Left renal cortex interstitium (tissue), 4 donors: ENCODE measurements at regions not wholly inside any gene's neighbourhood (a gene's known extent, or its start where the extent isn't known, plus 50 kb on each side); places are given as distances from the start of the nearest gene placed in this dataset.
A peak's percentile ranks its signal among the peaks of the same experiment; 100 is the strongest.

Source experiments
- DNase-seq, 4 donors: peaks; one replicate each; pipeline ENCODE4 v3.0.0-alpha.2; 2013; ENCODE audit warnings: low read depth in 4 of 4, low spot score in 2 of 4, missing footprints in 1 of 4

- DNase-seq, result no peak
Measured at GRCh38 chr11:92808022-92808421, 161.4 kb upstream of the MTNR1B start.

DNA sequence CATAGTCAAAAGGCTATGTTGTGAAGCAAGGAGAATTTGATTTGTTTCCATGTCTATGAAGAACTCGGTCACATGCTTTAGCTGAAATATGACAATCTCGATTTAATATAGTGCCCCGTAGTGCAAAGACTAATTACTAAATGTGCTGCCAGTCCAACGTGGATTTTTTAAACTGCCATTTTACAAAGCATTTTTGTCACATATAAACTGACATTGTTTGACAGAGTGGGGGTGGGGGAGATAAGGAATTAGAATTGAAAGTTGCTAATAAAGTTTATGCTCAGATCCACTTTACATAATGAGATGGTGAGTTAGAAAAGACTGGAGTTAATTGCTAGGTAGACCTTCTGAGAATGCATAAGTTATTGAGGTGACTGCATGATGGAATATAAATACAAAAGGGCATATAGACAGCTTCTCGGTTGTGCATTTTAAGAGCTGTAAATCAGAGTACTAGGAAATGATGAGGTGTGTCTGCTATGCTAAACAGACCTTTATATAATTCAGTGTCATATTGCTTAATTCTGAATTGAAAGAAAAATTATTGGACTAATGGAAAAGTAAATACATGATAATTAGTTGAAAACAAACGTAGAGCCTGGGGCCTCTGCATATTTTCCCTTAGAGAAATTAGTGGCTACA is 158.9 kb upstream of the MTNR1B start:
- no peak for DNase-seq

DNA sequence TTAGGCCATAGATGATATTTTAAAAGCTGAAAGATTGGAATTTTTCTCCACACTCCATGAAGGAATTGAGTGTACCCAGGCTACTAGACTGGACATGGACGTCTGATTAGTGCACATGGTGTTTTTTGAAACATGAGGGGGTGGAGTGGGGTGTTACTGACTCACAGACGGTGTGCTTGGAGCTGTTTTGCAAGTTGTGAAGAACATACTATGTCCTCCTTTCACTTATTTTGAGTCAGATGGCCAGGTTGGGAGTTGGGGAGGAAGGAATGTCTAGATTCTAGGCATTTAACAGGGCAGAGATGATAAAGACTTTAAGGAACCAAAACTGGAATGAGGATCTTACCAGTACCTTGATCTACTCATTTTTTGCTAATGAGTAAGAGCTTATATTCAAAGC is 158.1 kb upstream of the MTNR1B start:
- no peak for DNase-seq

GRCh38 chr11:92812841-92813240 is 156.6 kb upstream of the MTNR1B start:
- DNase-seq, result no peak

GRCh38 chr11:92819830-92820229 is 149.6 kb upstream of the MTNR1B start:
- no peak for DNase-seq

DNA sequence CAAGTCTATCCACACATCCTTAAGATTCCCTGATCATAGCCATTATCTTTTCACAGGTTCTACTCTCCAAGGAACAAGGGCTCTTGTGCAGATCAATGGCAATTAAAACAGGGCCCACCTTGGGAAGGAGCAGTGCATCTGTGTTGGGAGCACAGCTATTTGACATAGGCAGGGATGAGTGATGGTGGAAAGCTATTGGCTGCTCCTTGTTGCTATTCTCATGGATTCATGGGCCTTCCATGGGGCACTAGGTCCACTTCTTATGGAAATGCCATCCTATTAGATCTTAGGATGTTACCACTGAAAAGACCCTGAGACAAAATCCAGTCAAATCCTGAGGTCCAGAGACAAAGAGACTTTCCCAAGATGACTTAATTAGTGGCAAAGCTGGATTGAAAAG is 148.6 kb upstream of the MTNR1B start:
- DNase-seq, result no peak

DNA sequence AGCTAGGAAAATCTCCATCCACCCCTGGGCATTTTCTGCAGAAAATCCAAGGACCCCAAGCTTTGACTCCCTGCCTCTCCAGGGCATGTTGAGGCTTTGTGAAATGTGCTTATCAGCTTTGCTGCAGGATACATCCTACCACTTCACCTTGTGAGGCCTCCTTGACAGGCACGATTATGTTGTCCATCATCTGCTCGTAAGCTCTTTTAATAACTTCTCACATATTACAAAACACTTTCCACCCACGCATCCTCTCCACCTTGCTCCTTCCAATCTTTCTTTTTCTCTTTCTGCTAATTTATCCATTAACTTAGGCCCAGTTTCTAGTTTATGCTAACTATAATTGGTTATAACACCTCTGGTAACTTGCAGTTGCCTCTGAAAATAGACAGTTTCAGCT is 147.0 kb upstream of the MTNR1B start:
- no peak for DNase-seq

GRCh38 chr11:92826136-92826535 is 143.3 kb upstream of the MTNR1B start:
- no peak for DNase-seq

DNA sequence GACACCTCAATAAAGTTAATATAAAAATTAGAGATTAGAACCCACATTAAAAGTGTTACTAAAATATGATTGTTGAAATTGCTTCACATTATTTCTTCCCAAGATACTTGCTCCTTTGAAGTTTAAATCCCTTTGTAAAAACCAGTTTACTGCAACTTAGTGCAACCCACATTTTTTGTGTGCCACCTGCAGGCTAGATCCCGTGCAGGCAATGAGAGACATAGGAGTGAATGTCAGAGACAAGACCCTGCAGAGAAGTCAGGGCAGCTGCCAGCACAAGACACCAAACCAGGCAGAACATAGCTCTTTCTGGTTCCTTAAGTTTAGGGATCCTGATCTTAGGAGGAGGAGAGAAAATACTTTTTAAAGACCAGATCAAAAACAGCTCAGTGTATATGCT is 142.8 kb upstream of the MTNR1B start:
- no peak for DNase-seq

DNA sequence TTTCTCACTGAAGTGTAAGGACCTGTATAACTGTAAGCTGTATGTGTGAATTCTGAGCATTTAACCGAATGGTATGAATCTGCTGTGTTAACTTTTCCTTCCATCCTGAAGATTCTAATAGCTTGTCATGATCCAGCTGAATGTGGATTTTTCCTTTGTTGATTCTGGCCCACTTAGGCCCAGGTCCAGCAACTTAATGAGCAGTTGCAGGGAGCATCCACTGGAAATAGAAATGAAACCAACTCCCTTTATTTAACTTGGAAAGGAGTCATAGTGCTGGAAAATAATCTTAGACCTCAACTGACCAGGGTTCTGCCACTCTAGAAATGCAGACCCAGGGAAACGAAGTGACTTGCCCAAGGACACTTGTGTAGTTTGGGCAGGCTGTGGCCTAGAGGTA is 142.3 kb upstream of the MTNR1B start:
- no peak for DNase-seq

DNA sequence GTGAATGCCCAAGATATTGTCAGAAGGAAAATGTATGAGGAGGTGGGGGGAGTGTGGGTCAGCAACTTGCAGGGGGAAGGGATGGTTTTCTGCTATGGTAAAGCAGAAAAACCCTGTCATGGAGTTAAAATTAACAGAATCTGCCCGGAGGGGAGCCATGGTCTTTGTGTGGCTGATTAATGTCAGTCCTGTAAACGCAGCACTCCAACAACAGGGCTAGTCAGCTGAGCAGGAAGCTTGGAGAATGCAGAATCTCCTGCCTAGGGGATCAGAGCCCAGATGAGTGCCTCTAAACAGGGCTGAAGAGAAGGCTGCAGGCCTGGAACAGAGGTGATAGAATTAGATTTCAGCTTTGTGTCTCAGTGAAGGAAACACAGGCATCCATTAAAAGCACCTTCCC is 140.9 kb upstream of the MTNR1B start:
- DNase-seq, result no peak

DNA sequence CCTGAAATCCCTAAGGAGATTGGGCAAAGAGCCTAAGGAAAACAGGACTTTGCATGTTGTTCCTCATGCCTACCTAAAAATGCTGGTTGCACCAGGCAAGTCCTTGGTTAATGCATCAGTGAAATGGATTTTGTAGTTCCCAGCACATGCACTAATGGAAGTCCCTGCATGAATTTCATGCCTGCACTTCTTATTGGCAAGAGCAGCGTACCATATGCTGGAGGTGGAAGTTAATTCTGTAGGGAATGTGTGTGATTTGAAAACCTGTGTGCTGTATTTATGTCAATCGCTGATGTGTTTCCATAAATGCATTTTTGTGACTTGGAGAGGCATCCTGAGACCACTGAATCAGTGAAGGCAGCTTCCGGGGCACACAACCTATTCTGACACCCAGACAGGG is 140.3 kb upstream of the MTNR1B start:
- no peak for DNase-seq

DNA sequence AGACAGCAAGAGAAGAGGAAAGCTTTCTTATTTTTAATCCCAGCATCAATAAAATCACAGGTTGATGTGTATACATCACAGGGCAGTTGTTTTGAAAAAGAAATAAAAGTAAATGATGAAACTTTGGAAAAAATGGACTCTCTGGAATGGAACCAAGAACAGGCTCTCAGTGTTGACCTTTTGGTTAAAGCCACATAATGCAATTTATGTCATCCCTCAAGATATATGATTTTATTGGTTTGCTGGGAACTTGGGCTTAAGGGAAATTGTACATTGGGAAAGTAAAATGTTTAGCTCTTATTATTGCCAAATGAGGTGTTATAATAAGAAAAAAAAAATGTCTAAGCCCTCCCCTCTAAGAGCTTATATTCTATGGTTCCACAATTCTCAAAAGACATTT is 139.8 kb upstream of the MTNR1B start:
- no peak for DNase-seq

DNA sequence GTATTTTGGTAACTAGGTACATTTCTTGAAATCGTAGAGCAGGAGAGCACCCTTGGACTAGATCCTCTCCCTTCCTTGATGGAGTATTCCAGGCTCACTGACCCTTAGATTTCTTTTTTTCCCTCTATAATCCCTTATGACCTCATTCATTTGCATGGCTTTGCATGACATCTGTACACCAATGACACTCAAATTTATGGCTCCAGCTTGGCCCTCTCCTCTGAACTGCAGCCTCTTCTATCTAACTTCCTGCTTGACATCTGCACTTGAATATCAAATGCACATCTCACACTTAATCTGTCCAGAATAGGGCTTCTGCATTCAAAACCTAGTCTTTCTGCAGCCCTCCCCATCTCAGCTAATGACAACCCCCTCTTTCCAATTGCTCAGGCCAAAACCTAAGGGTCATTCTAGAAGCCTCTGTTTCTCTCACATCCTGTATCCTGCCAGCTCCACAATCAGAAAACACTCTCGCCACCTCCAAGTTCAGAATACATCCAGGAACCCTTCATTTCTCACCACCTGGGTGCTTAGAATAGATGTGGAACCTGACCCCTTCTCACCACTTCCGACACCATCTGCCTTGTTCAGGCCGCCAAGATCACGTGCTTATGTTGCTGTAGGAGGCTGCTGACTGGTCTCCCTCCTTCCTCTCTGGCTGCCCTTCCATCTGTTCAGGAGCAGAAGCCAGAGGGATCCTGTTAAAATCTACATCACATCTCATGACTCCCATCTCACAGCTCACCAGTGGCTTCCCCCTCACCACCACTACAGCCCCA is 138.9 kb upstream of the MTNR1B start:
- DNase-seq, result no peak

- no peak for DNase-seq
Measured at GRCh38 chr11:92834296-92835020, 135.0 kb upstream of the MTNR1B start.

- no peak for DNase-seq
Measured at GRCh38 chr11:92837595-92837994, 131.9 kb upstream of the MTNR1B start.

GRCh38 chr11:92838759-92839310 is 130.6 kb upstream of the MTNR1B start:
- peak; percentile 46 to 62 (median 57) for DNase-seq

- no peak for DNase-seq
Measured at GRCh38 chr11:92839450-92839849, 130.0 kb upstream of the MTNR1B start.

- no peak for DNase-seq
Measured at GRCh38 chr11:92841719-92842118, 127.7 kb upstream of the MTNR1B start.

DNA sequence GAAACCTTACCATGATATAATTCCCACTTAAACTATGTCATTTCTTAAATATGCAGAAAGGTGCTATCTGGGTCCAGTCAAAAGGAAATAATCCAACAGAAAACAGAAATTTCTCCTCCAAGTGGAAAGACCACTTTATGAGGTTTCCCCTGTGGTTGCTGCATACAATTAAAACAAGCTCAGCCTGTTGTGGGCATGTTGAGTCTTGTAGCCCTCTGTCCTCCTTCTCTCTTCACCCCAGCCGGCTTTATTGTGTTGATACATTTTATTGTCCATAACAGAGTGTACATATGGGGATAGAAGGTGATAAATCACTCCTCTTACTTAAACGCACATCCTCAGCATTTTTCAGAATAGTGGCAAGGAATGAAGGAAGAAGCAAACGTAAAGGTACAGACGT is 126.0 kb upstream of the MTNR1B start:
- no peak for DNase-seq

DNA sequence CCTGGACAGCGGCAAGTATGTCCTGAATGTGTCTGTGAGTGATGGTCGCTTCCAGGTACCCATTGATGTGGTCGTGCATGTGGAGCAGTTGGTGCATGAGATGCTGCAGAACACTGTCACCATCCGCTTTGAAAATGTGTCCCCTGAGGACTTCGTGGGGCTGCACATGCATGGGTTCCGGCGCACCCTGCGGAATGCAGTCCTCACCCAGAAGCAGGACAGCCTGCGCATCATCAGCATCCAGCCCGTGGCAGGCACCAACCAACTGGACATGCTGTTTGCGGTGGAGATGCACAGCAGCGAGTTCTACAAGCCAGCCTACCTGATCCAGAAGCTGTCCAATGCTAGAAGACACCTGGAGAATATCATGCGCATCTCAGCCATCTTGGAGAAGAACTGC is 125.3 kb upstream of the MTNR1B start:
- no peak for DNase-seq

DNA sequence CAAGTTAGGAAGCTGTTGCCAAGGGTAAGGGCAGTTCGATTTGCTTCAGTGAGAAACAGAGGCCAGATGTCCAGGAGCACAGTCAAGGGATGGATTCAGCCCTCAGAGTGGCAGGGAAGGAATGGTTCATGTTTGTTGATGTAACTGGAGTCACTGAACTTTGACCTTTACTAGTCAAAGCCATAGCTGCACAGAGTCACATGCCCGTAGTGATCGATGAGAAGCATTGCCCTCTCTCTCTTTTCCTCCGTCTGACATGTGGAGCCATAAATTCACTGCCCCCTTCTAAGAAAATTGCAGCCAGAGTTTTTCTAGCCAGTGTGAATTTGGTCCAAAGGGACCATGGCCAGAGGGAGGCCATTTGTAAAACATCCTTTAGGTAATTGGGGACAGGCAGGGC is 124.1 kb upstream of the MTNR1B start:
- no peak for DNase-seq
